HG02970 (cell line): ENCODE measurements at regions not wholly inside any gene's neighbourhood (a gene's known extent, or its start where the extent isn't known, plus 50 kb on each side); places are given as distances from the start of the nearest gene placed in this dataset.
"Not testable (repeated sequence)": the region's sequence is repeated elsewhere in the genome, so short reads cannot be mapped to it uniquely, and the experiment has no call there.

Experiments
- ATAC-seq: cut with Tn5 transposase; IDR thresholded peaks from one replicate; pipeline ENCODE4 v1.9.1; 2021; ENCODE audit warnings: mild to moderate bottlenecking, moderate library complexity, moderate number of reproducible peaks; ENCODE audit not compliant: unreplicated experiment, low FRiP score

DNA sequence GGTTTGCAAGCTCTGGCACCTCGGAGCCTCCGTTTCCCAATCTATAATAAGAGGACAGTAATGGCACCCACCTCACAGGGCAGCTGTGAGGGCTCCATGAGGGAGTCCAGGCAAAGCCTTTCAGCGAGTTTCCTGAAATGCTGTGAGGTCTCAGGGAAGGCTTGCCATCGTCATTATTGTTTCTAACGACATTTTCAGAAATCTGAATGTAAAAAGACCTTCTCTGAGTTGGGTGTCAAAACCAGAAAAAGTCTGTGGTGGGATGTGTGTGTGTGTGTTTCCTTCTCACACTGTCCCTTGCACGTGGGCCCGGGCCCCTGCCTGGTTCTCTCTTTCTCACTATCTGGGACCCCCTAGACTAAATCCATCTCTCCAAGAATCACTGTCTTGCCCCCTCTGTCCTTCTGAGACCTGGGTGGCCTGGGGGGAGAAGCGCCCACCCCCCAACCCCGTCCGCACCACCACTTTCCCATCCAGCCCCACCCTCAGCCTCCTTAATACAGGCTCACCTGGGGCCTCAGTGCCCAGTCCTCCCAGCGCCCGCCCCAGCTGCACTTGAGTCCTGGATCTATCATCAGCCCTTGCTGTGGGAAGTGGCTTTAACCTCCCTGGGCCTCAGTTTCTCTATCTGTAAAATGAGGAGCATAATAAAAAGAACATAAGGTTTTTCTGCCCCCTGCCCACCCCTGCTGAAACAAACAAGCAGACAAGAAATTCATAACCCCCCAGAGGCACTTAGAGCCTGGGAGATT is 180.3 kb downstream of the C9orf50 start:
- ATAC-seq = no peak

DNA sequence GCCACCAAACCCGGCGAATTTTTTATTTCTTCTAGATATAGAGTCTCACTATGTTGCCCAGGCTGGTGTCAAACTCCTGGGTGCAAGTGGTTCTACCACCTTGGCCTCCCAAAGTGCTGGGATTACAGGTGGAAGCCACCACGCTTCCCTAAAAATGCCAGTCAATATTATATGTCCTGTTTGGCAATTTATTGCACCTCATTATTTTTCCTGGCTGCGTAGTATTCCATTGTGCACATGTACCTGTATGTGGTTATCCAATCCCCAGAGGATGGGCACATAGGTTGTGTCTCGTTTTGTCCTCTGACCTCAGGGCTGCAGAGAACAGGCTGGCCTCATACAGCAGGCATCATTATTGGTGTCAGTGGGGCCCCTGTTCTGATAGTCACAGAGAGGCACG is 181.7 kb downstream of the C9orf50 start:
- ATAC-seq = no peak

DNA sequence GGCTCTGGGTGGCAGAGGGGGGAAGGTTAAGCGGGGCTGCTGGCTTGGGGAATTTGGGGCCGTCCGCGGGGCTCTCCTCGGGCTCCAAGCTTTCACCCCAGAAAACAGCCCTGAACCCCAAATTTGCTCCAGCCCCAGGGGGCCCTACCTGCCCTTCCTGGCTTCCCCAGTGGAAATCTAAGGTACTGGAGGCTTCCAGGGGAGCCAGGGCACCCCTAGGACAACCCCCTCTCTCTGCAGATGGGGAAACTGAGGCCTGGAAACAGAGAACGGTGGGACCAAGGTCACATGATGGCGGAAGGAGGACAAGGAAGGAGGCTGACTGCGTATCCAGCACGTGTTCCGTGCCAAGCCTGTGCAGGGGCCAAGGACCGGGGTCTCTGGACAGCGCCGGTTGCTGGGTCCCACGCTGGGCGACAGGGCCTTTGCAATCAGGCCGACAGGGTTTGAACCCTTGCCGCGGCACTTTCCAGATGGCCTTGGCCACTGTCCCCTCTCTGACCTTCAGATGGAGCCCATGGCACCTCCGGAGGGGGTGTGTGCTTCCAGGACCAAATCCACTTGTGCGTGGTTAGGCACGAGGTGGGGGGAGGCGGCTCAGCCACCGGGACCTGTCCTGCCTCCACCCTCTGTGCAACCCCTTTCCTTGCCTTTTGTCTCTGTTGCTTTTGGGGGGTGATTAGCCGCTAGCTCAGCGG is 183.1 kb downstream of the C9orf50 start:
- no peak for ATAC-seq

DNA sequence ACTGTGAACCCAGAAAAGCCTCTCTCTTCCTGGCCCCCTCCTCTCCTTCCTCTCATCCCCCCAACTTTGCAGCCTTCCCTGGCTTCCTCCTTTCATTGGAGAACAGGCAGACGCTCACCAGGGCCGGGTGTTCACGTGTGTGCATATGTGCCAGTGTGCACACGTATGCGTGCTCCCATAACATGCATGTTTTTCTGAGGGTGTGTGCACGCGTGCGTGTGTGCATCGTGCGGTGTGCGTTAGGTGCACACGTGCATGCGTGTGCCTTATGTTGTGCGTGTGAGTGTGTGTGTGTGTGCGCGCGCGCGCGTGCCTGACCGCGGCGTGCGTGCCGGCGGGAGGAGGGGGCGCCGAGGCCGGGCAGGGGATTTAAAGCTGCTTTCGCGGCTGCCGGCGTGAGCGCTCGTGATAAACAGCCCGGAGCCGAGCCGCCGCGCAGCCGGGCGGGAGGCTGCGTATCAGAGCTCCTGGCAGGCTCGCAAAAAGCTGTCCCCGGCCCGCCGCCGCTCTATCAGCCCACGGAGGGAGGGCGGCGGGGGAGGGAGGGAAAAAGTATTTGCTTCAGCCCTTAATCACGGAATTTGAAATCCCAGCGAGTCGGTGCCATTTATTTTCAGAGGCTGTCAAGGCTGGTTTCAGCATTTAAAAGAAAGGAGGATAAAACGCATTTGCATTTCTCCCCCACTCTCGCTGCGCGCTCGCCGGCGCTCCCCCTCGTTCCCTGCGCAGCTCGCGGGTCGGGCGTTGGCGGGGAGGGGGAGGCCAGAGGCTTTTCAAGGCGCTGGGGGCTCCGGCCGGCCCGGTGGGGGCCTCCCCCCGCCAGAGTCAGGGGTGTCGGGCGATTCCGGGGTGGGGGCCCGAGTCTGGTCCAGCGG is 183.9 kb downstream of the C9orf50 start:
- ATAC-seq = no peak

DNA sequence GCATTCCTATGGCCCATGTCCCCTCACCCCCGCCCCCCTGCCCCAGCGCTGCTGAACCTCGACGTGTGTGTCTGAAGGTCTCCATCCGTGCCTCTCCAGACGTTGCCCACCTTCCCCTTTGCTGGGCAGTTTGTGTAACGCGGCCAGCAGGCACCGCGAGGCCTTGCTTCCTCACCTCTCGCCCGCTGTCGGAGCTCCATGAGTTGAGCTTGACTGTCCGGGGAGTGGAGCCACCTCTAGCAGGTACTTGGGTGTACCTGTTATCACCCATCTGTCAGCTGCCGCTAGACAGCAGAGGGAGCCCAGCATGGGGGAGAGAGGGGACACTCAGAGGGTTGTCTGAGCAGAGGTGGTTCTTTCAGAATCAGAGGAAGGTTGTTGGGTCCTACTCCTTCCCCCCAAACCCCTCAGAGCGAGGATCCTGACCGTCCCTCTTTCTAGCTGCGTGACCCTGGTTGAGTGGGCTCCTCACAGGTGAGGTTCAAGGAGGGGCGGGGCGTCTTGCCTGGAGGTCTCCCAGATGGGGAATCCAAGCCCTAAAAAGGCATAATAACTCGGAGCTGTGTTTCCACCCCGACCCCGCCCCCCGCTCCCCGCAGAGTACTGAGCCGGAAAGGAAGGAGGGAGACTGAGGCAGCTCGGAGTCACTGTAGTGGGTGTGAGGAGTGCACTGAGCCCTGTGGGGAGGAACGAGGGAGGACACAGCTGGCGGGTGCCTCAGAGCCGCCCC is 184.7 kb downstream of the C9orf50 start:
- ATAC-seq = no peak

DNA sequence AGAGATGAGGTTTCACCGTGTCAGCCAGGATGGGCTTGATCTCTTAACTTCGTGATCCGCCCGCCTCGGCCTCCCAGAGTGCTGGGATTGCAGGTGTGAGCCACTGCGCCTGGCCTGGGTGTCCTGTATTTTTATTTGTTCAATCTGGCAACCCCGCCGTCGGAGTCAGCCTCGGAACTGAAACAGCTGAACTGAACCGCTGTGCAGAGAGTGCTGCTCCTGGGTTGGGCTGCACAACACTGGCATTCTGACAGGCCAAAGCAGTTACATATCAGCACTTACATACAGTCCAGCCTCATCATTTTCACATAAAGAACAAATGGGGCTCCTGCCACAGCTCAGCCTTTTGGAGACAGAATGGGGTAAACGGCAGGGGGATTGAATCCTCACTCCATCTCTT is 185.6 kb downstream of the C9orf50 start:
- no peak for ATAC-seq

DNA sequence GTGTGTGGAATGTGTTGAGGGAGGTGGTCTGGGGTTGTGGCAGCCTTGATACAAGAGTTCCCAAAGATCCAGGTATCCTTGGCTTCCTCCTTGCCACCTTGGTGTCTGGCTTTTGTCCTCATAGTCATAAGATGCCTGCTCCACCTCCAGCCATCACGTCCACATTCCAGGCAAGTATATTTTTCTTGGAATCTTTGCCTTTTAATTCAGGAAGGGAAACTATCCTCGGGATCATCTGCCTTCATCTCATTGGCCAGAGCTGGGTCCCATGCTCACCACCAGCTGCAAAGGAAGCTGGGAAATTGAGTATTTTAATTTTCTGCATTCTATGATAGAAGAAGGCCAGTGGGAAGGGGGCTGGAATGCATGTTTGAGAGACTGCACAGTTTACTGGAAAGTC is 186.7 kb downstream of the C9orf50 start:
- ATAC-seq = no peak

DNA sequence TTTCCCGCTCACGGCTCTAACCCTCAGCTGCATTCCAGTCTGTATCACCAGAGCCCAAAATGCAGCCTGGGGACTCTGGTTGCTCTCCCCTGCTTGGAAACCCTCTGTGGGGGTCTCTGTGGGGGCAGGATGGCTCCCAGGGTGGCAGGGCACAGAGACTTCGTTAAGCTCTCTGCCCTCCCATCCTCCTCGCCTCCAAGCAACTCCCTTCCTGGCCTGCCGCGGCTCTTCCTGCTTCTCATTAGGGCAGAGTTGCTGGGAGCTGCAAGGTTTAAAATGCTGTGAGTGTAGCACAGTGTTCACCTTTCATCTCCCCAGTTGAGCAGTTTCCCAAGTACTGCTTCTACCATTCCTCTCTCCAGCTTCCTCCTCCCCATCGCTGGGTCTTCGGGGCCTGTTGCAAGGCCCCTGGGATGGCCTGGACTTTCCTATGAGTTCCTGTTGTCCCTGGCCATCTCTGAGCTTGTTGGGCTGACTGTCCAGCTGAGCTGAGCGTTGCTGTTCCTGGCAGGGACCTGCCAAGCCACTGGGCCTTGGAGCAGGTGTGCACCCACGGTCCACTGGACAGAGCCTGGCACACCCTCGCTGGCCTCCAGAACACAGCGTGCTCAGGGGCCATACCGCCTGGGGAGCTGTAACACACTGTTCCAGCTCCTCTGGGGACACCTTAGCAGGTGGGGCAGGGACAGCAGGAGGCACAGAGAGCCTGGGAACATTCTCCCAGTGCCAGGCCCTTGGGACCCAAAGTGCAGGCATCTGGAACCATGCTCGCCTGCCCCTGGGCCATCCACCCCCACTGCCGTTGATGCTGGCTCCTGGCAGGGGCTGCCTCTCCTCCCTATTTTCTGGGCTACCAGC is 188.4 kb downstream of the C9orf50 start:
- no peak for ATAC-seq

DNA sequence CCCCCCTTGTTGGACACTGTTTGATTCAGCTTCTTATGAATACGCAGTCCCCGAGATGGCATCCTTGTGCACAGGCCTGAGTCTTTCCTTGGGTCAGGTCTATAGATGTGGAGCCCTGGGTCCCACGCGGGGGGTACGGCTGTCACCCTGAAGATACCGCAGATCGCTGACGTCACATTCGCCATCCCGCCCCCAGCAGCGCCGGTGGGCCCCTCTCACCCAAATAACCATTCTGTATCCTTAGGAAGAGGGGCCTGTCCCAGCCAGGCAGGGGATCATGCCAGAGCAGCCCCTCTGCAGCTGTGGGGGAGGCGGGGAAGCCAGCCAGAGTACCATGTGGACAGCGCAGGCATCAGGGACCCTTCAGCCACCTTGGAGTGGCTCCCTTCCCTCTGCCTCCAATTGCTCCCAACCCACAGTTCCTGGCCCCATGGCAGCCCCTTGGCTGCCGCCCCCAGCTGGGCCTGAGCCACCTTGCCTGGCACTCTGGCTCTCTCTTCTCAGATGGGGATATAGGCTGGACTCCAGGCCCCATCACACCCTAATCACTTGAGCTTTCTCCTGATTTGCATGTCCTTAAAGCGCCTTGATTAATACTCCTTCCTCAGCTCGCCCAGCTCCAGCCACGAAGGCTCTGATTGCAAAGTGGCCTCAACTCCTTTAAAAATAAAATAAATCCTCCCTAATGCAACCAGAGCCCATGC is 189.8 kb downstream of the C9orf50 start:
- no peak for ATAC-seq

DNA sequence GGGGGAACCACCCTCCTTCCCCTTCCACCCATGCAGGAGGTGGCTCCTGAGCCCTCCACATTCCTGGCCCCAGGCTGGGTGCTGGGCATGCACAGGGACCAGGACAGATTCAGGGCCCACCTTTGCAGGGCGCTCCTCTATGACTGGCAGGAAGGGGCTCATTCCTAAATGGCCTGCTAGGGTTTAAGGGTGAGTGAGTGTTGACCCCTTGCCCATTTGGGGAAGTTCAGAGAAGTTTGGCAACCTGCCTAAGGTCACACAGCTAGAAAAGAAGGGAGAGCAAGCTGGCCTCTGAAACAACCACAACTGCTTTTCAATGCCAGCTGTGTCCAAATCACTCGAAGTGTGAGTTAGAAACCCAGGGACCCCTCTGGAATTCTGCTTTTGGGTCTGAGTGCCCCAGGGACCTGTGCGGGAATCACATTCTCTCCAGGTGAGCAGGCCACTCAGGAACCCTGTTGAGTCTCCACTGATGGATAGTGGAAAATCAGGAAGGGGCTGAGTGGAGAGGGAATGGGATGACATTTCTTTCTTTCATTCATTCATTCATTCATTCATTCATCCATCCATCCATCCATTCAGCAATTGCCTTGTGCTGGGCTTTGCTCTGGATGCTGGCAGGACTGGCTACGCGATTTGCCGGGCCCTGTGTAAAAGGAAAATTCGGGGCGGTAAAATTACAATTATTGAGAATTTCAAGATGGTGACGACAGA is 191.9 kb downstream of the C9orf50 start:
- ATAC-seq = no peak

DNA sequence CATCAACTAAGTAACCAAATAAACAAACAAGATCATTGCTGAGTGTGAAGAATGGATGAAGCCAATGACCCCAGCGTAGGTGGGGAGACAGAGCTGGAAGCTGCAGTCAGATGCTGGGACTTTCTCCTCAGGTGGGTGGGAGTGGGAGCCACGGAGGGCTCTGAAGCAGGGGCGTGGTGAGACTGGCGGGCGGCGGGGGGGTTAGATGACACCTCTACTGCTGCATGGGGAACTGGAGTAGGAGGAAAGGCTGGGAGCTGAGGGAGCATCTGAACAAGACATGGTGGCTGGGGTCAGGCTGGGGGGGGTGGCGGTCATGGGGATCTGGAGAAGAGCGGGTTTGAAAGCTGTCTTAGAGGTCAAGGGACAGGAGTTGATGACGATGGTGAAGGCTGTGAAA is 193.8 kb downstream of the C9orf50 start:
- ATAC-seq = no peak

DNA sequence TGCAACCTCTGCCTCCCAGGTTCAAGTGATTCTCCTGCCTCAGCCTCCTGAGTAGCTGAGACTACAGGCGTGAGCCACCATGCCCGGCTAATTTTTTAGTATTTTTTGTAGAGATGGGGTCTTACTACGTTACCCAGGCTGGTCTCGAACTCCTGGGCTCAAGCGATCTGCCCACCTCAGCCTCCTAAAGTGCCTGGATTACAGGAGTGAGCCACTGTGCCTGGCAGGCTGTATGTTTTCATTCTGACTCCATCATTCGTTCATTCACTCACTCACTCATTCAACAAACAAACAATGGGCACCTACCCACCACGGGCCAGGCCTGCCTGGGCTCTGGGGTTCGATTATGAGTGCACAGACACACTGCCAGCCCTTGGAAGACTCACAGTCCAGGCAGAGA is 197.1 kb downstream of the C9orf50 start:
- ATAC-seq = not testable (repeated sequence)

DNA sequence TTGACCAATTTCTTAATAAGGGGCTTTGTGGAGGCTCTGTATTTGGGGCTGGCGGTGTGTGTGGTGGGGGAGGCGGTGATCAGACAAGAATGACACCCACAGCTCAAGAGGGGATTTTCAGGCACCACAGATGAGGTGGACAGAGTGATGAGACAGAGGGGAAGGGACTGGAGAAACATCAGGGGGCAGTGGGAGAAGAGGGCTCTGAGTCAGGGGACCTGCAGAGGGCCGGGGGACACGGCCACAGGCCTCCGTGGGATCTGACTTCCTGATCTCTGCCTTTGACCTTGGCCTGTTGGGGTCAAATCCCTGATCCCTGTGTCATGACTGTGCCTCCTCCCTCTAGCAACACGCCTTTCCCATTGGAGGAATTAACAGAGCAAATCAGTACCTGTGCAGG is 197.7 kb downstream of the C9orf50 start:
- no peak for ATAC-seq

DNA sequence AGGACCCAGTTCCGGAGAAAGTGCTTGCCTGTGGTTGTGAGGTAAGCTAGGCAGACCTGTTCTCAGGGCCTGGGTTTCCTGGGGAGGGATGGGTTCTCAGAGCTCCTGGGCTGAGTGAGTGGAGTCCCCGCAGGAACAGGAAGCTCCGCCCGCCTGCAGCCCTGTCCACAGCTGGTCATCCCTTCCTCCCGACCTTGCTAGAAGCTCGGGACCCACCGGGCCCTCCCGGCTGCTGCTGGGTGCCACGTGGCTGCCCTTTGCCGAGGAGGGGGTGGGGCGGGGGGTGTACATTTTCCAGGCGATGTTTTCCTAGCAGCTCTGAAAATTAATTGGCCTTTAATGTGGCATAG is 198.1 kb downstream of the C9orf50 start:
- ATAC-seq = no peak

DNA sequence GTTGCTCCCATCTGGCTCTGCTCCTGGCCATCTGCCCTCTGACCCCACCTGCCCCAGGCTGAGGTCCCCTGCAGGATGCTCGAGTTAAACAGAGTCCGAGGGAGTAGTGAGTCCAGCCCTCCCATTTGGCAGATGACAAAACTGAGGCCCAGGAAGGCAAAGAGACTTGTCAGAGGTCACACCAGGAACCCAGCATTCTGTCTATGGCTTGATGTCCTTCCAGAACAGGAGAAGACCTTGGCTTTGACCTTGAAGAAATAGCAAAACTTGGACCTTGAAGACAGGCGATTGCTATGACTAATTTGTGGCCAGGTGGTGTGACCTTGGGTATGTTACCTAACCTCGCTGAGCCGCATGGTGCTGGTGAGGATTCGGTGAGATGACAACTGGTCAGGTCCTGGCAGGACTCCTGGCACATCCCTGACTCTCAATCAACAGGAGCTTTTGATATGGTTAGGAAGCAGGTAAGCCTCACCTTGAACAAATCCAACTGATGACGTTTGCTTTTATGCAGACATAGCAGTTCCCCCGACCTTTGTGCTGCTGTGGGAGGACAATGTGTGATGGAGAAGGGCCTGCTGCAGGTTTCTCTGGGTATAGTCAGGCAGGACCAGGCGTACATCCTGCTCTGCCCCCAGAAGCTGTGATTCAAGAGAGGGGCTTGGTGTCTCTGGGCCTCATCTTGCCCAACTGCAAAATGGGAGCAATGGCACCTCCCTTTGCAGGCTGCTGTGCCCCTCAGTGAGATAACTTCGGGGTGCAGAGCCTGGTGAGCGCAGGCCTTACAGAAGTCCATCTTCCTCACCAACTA is 198.7 kb downstream of the C9orf50 start:
- ATAC-seq = no peak

DNA sequence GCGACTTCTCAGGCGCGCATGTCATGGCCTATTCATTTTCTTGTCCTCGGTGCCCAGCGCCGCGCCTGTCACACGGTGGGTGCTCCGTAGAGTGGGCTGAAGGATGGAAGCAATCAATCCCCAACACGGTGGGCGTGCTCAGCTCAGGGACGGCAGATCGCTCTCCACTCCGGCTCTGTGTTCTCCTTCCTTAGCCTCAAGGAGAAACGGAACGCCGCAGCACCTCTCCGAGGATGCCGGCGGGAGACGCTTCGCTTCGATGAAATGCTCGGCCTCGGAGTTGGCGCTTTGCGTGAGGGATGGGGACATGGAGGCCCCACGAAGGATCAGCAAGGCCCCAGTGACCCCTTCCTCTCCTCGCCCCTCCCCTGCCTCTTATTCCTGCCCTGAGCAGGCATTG is 199.5 kb downstream of the C9orf50 start:
- ATAC-seq = no peak

DNA sequence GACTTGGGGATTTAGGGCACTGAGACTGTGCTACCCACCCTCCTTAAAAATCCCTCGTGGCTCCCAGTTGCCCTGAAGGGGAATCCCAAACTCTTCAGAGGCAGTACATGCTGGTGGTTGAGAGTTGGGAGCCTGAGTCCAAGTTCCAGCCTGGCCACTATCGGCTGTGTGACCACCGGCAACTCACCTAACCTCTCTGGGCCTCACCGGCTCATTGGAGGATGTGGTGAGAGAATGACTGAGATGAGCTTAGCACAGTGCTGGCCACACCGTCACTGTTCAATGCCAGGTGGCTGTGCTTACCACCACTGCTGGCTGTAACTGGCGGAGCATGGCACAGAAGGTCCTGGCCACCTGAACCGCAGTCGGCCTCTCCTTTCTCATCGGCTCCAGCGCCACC is 200.2 kb downstream of the C9orf50 start:
- ATAC-seq = no peak
